Vagina (tissue), 2 donors: ENCODE measurements at regions not wholly inside any gene's neighbourhood (a gene's known extent, or its start where the extent isn't known, plus 50 kb on each side); places are given as distances from the start of the nearest gene placed in this dataset.

ENCODE experiments used
- POLR2AphosphoS5 ChIP-seq, 2 donors: sonication (generic); formaldehyde crosslinking; IDR thresholded peaks; one replicate each; pipeline ENCODE4 v1.9.0; 2017; ENCODE audit warnings: antibody characterized with exemption in 2 of 2, mild to moderate bottlenecking in 2 of 2, low read depth in 1 of 2; ENCODE audit not compliant: insufficient read depth in 1 of 2
- TF ChIP-seq, protein P1 (sequence below), 3 experiments: fragments of 450-650 bp in 2 of 3; fragments of 200-600 bp in 1 of 3; sonication (generic) in 1 of 3; IDR thresholded peaks; one replicate each; pipeline ENCODE4 v1.5.1; 2017 to 2019; ENCODE audit warnings: antibody characterized with exemption in 3 of 3, mild to moderate bottlenecking in 2 of 3, moderate library complexity in 2 of 3

- TF ChIP-seq, protein P1, sequence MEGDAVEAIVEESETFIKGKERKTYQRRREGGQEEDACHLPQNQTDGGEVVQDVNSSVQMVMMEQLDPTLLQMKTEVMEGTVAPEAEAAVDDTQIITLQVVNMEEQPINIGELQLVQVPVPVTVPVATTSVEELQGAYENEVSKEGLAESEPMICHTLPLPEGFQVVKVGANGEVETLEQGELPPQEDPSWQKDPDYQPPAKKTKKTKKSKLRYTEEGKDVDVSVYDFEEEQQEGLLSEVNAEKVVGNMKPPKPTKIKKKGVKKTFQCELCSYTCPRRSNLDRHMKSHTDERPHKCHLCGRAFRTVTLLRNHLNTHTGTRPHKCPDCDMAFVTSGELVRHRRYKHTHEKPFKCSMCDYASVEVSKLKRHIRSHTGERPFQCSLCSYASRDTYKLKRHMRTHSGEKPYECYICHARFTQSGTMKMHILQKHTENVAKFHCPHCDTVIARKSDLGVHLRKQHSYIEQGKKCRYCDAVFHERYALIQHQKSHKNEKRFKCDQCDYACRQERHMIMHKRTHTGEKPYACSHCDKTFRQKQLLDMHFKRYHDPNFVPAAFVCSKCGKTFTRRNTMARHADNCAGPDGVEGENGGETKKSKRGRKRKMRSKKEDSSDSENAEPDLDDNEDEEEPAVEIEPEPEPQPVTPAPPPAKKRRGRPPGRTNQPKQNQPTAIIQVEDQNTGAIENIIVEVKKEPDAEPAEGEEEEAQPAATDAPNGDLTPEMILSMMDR (IDR thresholded peaks at IDR 0.05): no peak
- no peak for TF ChIP-seq POLR2AphosphoS5 (IDR thresholded peaks at IDR 0.05; ENCODE audit: insufficient read depth in 1 of 2, low read depth in 1 of 2)
These were observed 73.3 kb upstream of the PCSK1 start for GRCh38 chr5:96506376-96506775.
